Fibroblast of mammary gland (primary cell): ENCODE measurements at regions not wholly inside any gene's neighbourhood (a gene's known extent, or its start where the extent isn't known, plus 50 kb on each side); places are given as distances from the start of the nearest gene placed in this dataset.

Source experiments
- DNase-seq: peaks from one replicate; pipeline ENCODE4 v3.0.0-alpha.2; 2010; ENCODE audit warnings: low read depth
- H3K4me3 ChIP-seq: 2 replicates; pipeline ENCODE4 v1.5.1; 2011; ENCODE audit warnings: low read depth, mild to moderate bottlenecking, low read length, moderate library complexity; ENCODE audit not compliant: control insufficient read depth
- TF ChIP-seq, protein P1 (sequence below): conservative IDR thresholded peaks from 2 replicates; pipeline ENCODE4 v1.5.1; 2011; ENCODE audit warnings: low read depth, low read length, inconsistent platforms; ENCODE audit not compliant: control insufficient read depth, insufficient read depth

DNA sequence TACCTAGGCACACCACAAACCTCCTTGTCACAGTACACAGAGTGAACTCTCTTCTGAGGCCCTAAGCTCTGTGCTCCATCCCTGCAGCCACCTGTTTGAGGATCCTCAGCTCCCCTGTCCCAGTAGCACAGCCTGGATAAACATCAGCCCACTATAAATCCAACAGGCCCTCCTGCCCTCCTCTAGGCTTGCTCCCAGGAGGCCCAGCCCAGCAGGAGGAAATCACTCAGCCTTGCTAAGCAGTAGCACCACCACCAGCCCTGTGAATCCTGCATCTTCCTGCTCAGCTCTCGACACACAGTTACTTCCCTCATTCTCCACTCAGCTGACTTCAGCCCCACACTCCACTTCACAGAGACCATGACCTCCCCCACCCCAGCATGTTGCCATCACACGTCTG lies 273.9 kb downstream of the BCOR start:
- TF ChIP-seq, protein P1, sequence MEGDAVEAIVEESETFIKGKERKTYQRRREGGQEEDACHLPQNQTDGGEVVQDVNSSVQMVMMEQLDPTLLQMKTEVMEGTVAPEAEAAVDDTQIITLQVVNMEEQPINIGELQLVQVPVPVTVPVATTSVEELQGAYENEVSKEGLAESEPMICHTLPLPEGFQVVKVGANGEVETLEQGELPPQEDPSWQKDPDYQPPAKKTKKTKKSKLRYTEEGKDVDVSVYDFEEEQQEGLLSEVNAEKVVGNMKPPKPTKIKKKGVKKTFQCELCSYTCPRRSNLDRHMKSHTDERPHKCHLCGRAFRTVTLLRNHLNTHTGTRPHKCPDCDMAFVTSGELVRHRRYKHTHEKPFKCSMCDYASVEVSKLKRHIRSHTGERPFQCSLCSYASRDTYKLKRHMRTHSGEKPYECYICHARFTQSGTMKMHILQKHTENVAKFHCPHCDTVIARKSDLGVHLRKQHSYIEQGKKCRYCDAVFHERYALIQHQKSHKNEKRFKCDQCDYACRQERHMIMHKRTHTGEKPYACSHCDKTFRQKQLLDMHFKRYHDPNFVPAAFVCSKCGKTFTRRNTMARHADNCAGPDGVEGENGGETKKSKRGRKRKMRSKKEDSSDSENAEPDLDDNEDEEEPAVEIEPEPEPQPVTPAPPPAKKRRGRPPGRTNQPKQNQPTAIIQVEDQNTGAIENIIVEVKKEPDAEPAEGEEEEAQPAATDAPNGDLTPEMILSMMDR, result no peak
- H3K4me3 ChIP-seq, result no peak overlapping the region
- DNase-seq, result no peak

DNA sequence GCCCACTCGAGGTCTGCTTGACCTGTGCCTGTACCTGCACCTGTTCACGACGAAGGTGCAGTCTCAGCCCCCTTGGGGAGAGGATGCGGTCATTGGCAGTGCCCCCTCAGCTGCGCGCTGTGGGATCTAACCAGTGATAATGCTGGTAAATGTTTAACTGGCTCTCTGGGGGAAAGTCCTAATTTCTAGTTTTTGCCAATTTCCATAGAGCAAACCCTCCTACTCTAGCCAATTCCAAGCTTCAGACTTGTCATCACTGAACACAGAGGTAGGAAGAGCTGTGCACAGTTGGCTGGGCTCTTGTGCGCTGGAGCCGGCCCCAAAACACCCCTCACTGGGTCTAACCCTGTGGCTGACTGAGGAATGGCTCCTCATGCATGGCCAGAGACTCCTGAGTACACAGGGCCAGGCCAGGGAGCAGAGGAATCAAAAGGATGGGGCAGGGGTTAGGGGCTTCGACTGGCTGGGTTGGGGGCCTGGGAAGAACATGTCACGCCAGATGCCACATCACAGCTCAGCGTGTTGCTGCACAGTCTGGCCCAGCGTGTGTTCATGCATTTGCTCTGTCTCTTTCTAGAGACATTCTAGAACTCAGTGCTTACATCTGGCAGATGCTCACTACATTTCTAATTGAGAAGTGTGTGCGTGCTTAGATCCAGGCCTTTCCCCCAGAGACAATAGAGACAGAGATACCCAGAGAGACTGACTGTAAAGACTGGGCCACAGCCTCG lies 270.8 kb downstream of the BCOR start:
- TF ChIP-seq, protein P1, result no peak
- no peak for DNase-seq
- H3K4me3 ChIP-seq, result no peak overlapping the region

DNA sequence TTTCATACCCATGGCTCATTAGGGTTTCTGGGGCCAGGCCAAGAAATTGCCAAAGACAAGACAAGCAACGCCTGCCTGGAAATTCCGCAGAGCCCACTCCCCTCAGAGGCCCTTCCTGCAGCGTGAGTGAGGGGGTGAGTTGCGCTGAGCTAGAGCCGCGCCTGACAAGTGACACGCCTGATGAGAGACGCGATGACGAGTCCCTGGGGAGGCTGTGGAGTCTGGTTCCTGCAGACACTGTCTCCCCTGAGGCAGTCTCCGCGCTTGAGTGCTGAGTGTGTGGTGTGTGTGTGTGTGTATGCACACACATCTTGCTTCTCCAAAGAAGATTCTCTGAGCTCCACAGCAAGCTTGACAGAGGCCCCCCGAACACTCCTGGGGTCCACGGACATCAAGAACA lies 269.8 kb downstream of the BCOR start:
- TF ChIP-seq, protein P1, result no peak
- DNase-seq, result no peak

DNA sequence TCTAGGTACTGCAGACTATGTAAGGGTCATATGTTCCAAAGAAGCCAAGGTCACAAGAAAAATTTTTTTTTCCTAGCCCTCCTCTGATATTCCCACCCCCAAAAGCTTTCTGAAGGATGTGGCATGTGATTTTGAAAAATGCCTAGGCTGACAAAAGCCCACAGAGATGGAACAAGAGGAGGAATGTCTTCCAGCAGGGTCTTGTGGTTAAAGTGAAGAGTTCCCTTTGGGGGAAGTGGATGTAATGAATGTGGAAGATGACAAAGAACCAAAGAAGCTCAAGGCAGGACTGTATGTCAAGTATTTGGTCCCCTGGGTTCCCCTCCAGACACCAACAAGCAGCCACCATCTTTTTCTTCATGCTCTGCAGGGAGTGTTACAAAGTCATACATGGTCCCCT lies 268.8 kb downstream of the BCOR start:
- TF ChIP-seq, protein P1, result no peak
- H3K4me3 ChIP-seq, result no peak overlapping the region
- DNase-seq, result no peak

More for the DNA sequence above, 269.8 kb downstream of the BCOR start:
- no peak overlapping the region for H3K4me3 ChIP-seq

DNA sequence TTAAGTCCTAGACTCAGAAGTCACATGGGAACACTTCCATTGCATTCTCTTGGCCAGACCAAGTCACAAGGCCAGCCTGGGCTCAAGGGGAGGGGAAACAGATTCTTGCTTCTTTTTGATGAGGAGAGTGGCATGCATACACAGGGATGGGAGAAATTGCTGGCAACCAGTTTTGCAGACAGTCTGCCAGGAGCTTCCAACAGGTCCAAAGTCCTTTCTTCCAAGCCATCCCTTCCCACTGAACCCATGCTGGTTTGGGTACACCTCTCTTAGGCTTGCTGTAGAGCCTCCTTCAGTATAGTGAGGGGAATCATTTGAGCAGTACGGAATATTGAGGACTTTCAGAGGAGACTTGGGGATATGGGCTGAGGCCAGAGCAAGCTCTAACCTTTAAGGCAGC lies 267.8 kb downstream of the BCOR start:
- no peak for DNase-seq

DNA sequence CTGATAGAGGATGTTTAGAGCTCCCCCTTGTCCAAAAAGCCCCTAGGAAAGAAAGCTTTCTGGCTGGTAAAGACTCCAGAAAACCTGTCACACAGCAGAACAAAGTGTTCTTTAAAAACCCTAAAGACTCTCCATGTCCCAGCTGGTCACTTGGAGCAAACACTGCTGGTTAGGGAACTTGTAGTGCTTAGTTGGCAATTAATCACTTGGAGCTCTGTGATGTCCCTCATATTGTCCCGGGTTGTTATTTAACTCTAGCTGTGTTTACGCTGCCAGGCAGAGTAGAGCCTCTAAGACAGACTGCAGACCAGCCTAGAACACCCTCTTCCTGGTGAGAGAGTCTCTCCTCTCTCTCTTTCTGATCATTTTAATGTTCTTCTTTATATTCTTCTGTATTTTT lies 267.3 kb downstream of the BCOR start:
- no peak overlapping the region for H3K4me3 ChIP-seq
- TF ChIP-seq, protein P1, result no peak
- no peak for DNase-seq

More for the DNA sequence above, 267.8 kb downstream of the BCOR start:
- H3K4me3 ChIP-seq, result no peak overlapping the region
- TF ChIP-seq, protein P1, result no peak
